ENCODE measurements at regions not wholly inside any gene's neighbourhood (a gene's known extent, or its start where the extent isn't known, plus 50 kb on each side); places are given as distances from the start of the nearest gene placed in this dataset.

DNA sequence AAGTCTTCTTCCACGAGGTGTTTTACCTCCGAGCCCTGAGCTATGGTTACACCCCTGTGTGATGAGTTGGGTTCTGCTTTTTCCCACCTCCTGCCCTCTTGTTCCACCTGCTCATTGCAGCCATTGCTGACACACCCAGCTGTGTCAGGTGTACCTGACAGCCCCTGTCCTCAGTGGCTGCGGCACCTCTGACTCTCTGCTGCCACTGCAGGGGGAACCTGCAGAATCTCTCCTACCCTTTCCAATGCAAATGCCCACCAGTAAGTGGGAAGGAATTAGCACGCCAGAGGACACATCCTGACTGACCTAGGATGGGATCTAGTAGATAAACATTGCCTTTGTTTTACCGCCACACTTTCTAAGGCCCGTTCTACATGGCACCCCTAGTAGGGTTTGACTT lies 600.9 kb upstream of the MKI67 start:
- DNase-seq = no peak

DNA sequence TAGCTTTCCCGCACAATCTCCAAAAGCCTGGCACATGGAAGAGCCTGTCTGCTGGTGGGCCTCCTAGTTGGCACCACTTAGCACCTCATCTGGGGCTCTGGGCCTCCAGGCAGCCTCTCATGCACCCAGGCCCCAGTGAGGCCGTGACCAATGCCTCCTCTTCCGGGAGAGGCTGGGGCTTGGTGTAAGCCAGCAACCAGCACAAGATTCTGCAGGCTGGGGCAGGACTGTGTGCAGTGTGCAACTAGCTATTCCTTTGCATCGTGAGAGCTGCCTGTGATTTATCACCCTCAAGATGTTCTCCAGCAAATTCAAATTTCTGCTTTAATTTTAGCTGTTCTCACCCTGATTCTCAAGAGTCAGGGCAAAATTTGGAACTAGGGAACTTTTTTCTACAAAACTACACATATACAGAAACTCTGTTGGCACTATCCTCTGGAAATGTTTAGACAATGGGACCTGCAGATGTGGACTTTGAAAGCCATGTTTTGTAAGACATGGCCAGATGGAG lies 603.7 kb upstream of the MKI67 start:
- DNase-seq = no peak

DNA sequence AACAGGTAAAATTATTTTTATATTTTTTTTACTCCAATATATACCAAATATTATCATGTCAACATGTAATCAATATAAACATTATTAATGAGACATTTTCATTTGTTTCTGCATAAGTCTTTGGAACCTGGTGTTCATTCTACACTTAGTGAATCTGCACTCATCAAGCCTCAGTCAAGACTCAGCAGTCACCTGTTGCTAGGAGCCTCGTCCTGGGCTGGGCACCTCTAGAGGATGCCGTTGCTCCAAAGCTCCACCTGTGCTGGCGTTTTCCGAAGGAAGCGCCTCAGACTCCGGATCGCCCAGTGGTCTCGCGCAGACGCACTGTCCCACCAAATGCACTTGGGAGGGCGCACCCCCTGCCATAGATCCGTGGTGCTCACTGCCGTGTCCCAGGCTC lies 604.7 kb upstream of the MKI67 start:
- no peak for DNase-seq

- DNase-seq = no peak
Observed at GRCh38 chr10:128734161-128734560, 607.9 kb upstream of the MKI67 start.

DNA sequence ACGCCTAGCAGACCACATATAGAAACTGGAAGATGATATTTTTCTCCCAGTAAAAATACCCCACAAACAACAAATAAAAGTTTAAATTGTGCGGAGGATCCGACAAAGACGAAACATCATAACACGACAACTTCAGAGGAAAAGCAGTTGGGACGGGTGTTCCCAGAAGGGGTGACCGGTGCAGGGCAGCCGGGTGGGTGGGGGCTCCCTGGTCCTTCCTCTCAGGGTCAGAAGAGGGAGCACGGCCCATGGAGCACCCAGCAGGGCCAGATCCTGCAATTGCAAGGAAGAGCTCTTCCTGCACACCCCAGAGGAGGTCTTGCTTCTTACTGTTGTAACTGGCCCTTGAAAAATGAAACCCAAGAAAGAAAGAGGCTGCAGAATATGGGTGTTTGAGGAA lies 608.5 kb upstream of the MKI67 start:
- no peak for DNase-seq

- DNase-seq = no peak
Observed at GRCh38 chr10:128735996-128736395, 609.8 kb upstream of the MKI67 start.

- DNase-seq = no peak
Observed at GRCh38 chr10:128738386-128738915, 612.2 kb upstream of the MKI67 start.

DNA sequence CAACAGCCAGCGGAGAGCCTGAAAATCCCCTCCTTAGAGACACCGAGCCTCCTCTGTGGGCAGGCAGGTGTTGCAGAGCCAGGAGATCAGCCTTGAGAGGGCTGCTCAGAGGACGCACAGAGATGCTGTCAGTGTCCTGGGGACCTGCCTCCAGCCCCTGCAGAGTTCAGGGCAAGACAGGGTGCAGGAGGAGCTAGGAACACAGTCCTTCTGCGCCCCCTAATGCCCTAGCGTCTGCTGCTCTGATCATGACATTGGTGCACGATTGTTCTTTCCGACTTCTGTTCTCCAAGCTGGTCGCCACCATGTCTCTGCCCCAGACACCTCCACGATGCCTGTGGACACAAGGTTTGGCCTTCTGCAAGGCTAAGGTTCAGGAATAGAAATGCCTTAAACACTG lies 613.7 kb upstream of the MKI67 start:
- no peak for DNase-seq

DNA sequence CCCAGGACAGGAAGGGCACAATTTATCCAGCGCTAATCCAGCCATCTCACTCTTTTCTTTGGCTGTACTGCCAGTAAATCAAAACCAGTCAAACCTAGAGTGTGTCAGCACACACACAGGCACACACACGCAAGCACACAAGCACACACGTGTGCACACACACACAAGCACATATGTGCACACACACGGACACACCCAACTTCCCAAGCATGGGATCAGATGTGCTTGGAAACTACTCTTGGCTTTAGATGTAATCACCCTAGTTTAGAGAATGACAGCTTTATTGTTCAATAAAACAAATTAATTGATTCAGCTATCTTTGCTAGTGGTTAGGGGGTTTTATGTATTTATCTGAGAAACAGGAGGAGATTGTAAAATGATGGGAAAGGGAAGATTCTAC lies 615.0 kb upstream of the MKI67 start:
- no peak for DNase-seq

DNA sequence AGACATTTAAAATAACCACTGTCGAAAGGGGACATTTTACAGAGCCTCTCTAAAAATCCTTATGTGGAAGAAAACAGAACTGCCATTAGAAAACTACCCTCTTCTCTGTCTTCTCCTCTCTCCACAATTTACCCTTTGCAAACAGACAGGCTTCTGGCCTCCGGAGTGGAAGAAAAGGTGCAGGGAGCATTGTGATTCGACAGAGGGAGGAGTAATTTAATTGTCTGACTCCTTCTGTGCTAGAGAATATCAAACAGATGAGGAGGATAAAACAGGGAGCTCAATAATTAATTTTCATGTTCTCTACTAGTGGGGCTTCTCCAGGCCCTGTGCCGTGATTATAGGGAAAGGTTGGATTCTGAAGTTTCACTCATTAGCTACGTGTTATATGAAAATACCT lies 615.5 kb upstream of the MKI67 start:
- DNase-seq = no peak

DNA sequence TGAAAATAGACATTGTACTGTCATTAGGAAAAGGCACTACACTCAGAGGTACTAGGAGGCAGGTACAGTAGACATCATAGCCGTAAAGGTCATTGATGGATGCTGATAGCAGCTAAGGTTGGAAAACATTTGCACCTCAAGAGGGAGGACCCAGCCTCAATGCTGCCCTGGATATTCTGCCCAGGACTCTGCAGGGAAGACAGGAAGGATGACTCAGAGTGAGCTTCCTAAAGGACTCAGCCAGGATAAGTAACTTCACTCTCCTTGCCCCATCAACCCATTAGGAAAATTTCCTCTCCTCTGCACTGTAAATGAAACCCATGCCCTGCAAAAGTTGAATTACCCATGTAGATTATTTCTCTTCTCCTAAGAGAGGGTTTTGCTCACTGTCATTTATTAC lies 617.9 kb upstream of the MKI67 start:
- DNase-seq = no peak

GRCh38 chr10:128744811-128745305 lies 618.6 kb upstream of the MKI67 start:
- no peak for DNase-seq

GRCh38 chr10:128747582-128748346 lies 621.5 kb upstream of the MKI67 start:
- no peak for DNase-seq

DNA sequence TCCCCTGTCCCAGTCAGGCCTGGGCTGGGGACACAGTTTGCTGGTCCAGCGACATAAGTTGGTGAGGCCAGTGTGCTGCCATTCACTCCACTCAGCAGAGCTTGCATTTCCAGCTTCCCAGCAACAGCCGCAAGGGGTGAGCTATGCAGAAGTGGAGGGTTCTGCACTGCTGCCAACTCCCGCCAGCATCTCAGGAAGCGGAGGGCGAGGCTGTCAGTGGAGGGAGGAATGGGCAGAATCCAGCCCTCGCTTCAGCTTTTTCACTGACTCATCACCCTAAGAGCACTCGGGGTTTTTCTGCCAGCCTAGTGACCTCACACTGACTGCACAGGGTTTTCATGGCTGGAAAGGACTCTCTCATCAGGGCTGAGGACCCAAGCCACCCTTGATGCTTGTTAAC lies 625.1 kb upstream of the MKI67 start:
- no peak for DNase-seq

DNA sequence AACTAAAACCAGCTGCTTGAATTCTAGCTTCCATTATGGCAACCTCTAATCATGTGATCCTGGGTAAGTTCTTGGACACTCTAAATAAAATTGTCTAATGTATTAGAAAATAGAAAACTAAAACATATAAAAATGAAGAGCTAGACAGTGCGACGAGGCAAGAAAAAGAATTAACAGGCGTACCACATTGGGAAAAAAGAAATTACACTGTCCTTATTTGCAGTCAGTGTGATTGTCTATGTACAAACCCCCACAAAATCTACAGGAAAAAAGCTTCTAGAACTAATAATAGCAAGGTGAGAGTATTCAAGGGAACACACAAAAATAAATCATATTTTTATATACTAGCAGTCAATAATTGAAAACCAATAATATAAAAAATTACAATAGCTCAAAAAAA lies 625.6 kb upstream of the MKI67 start:
- no peak for DNase-seq

- no peak for DNase-seq
Observed at GRCh38 chr10:128759174-128759573, 633.0 kb upstream of the MKI67 start.

DNA sequence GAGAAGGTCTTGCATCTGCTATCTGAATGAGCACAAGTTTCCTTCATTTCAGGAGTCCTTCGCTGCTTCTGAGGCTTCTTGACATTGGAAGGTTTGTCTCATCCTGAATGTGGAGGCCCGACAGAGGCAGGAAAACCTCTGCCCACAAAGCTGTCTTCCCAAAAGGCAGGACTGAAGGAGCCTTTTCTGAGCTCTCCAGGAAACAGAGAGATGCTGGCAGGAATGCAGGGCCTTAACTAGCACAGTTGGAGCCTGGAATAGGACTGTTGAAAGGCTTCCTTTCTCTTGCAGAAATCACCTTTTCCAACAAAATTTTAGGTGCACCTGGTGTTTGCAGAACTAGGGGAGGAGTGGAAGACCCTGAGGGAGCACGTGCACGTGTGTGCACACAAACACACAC lies 637.4 kb upstream of the MKI67 start:
- no peak for DNase-seq

- DNase-seq = no peak
Observed at GRCh38 chr10:128764190-128764589, 638.0 kb upstream of the MKI67 start.

- no peak for DNase-seq
Observed at GRCh38 chr10:128766915-128767314, 640.7 kb upstream of the MKI67 start.

DNA sequence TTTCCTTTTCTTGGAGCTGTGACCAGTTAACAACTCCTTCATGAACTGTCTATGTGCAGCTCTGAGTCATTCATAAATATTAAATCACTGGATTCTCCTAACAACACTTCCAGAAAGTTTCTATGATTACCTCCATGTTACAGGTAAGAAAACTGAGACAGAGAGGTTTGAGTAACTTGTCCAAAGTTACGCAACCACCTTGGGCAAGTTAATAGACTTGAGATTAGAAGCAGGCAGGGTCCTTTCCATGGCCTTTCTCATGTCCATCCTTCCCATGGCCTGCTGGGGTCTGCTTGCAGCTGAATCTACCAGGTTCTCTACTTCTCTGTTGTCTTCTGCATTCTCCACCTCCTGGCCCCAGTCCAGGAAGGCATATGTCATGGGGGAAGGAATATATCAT lies 648.8 kb upstream of the MKI67 start:
- DNase-seq = no peak

- DNase-seq = no peak
Observed at GRCh38 chr10:128775743-128776142, 649.5 kb upstream of the MKI67 start.

- no peak for DNase-seq
Observed at GRCh38 chr10:128776673-128777252, 650.5 kb upstream of the MKI67 start.

- DNase-seq = no peak
Observed at GRCh38 chr10:128777342-128777741, 651.1 kb upstream of the MKI67 start.

DNA sequence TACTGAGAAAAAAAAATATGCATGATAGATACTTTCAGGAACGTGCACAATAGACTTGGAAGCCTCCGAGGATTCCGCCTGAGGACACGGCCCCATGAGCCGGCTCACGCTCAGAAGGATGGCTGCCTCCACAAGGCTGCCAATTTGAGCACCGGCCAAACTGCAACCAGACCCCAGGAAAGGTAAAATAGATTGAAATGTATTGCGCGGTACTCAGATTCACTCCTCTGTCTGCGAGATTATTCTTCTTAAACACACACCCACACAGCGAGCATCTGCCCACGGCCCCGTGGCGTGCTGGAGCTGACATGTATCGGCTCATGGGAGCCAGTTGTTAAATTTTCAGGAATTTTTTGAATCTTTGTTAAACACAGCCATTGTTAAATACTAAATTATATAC lies 653.2 kb upstream of the MKI67 start:
- no peak for DNase-seq

Measured in activated naive CD4-positive, alpha-beta T cell (primary cell).